Thyroid gland (tissue), 4 donors: ENCODE measurements at regions not wholly inside any gene's neighbourhood (a gene's known extent, or its start where the extent isn't known, plus 50 kb on each side); places are given as distances from the start of the nearest gene placed in this dataset.

Experiments
- POLR2A ChIP-seq, 2 donors: fragments of 450-650 bp; IDR thresholded peaks; one replicate each; pipeline ENCODE4 v1.6.1; 2017; ENCODE audit warnings: antibody characterized with exemption in 2 of 2, mild to moderate bottlenecking in 2 of 2, moderate library complexity in 1 of 2
- TF ChIP-seq, protein P1 (sequence below), 6 experiments: fragments of 200-600 bp in 3 of 6; fragments of 450-650 bp in 3 of 6; sonication (generic) in 3 of 6; IDR thresholded peaks; one replicate each; pipeline ENCODE4 v1.5.1; 2016 to 2019; ENCODE audit warnings: antibody characterized with exemption in 6 of 6, mild to moderate bottlenecking in 2 of 6, inconsistent platforms in 1 of 6, moderate library complexity in 1 of 6

DNA sequence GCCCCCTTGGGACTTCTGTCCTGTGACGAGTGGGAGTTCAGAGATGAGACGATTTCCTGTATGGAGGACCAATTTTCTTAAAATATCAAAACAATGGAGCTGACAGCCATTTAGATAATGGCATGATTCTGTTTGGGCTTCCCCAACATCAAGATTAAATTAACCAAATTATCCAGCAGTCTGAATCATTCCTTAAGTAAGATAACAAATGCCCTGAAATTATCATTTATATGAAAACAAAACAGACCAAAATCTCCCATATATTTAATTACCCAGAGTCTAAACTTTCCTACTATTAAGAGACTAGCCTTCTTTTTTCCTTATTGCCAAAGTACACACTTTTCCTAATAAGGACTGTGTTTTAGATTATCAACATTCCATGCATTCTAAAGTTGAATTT is 550.1 kb upstream of the PSMD7 start:
- TF ChIP-seq, protein P1, sequence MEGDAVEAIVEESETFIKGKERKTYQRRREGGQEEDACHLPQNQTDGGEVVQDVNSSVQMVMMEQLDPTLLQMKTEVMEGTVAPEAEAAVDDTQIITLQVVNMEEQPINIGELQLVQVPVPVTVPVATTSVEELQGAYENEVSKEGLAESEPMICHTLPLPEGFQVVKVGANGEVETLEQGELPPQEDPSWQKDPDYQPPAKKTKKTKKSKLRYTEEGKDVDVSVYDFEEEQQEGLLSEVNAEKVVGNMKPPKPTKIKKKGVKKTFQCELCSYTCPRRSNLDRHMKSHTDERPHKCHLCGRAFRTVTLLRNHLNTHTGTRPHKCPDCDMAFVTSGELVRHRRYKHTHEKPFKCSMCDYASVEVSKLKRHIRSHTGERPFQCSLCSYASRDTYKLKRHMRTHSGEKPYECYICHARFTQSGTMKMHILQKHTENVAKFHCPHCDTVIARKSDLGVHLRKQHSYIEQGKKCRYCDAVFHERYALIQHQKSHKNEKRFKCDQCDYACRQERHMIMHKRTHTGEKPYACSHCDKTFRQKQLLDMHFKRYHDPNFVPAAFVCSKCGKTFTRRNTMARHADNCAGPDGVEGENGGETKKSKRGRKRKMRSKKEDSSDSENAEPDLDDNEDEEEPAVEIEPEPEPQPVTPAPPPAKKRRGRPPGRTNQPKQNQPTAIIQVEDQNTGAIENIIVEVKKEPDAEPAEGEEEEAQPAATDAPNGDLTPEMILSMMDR (IDR thresholded peaks at IDR 0.05), result no peak
- no peak for TF ChIP-seq POLR2A (IDR thresholded peaks at IDR 0.05)
